Suprapubic skin (tissue), 4 donors: ENCODE measurements at regions not wholly inside any gene's neighbourhood (a gene's known extent, or its start where the extent isn't known, plus 50 kb on each side); places are given as distances from the start of the nearest gene placed in this dataset.

ENCODE experiments used
- DNase-seq, 2 donors: peaks; one replicate each; pipeline ENCODE4 v3.0.0-alpha.2; 2019; ENCODE audit warnings: low spot score in 2 of 2
- H3K27ac ChIP-seq: fragments of 200-600 bp; sonication (generic); one replicate; pipeline ENCODE4 v1.5.1; 2019
- H3K27me3 ChIP-seq: fragments of 200-600 bp; sonication (generic); one replicate; pipeline ENCODE4 v1.5.1; 2019
- H3K36me3 ChIP-seq: fragments of 200-600 bp; sonication (generic); one replicate; pipeline ENCODE4 v1.5.1; 2019
- H3K4me1 ChIP-seq: fragments of 200-600 bp; sonication (generic); one replicate; pipeline ENCODE4 v1.5.1; 2019
- H3K4me3 ChIP-seq: fragments of 200-600 bp; sonication (generic); one replicate; pipeline ENCODE4 v1.5.1; 2019; ENCODE audit warnings: mild to moderate bottlenecking
- H3K9me3 ChIP-seq: fragments of 200-600 bp; sonication (generic); one replicate; pipeline ENCODE4 v1.5.1; 2019
- CTCF ChIP-seq, 2 donors: fragments of 200-600 bp in 1 of 2; fragments of 450-650 bp in 1 of 2; sonication (generic) in 1 of 2; IDR thresholded peaks; one replicate each; pipeline ENCODE4 v1.5.1; 2016 to 2019; ENCODE audit warnings: antibody characterized with exemption in 2 of 2, mild to moderate bottlenecking in 1 of 2, moderate library complexity in 1 of 2
- EP300 ChIP-seq: sonication (generic); formaldehyde crosslinking; IDR thresholded peaks from one replicate; pipeline ENCODE4 v1.6.1; 2017; ENCODE audit warnings: antibody characterized with exemption
- POLR2A ChIP-seq, 2 donors: fragments of 450-650 bp; IDR thresholded peaks; one replicate each; pipeline ENCODE4 v1.6.1; 2017; ENCODE audit warnings: antibody characterized with exemption in 2 of 2, mild to moderate bottlenecking in 2 of 2, moderate library complexity in 2 of 2
- POLR2AphosphoS5 ChIP-seq, 3 donors: sonication (generic); formaldehyde crosslinking; IDR thresholded peaks; one replicate each; pipeline ENCODE4 v1.6.1; 2017; ENCODE audit warnings: antibody characterized with exemption in 3 of 3
- WGBS: methylation state at CpG from one replicate; pipeline ENCODE4 v1.1.5; 2018; 5-methylcytosine and 5-hydroxymethylcytosine counted together

GRCh38 chr2:55112229-55113031 lies 62.2 kb upstream of the RTN4 start:
- H3K36me3 ChIP-seq: no peaks in the 10 kb centered on the region
- DNase-seq: peak; percentile 83 to 87
- H3K4me1 ChIP-seq: peaks cover 20% of the 10 kb centered on the region
- TF ChIP-seq POLR2AphosphoS5 (IDR thresholded peaks at IDR 0.05): no peak
- TF ChIP-seq POLR2A (IDR thresholded peaks at IDR 0.05): no peak
- no peak for TF ChIP-seq CTCF (IDR thresholded peaks at IDR 0.05)
- no peak for TF ChIP-seq EP300
- 48% methylated on average over 12 of the region's 13 CpGs for WGBS
- peak overlapping the region; percentile 1 for H3K4me3 ChIP-seq
- H3K27ac ChIP-seq: peak overlapping the region; percentile 73
- H3K9me3 ChIP-seq: no peaks in the 10 kb centered on the region
- H3K27me3 ChIP-seq: no peaks in the 10 kb centered on the region

- DNase-seq: peak; percentile 88 to 89
- TF ChIP-seq POLR2AphosphoS5 (IDR thresholded peaks at IDR 0.05) (peak in 1 of 3 donors; percentile 68), CTCF (IDR thresholded peaks at IDR 0.05) (no peak)
These were observed 61.4 kb upstream of the RTN4 start for GRCh38 chr2:55111570-55112228.

GRCh38 chr2:55111230-55111569 lies 60.9 kb upstream of the RTN4 start:
- TF ChIP-seq POLR2A (IDR thresholded peaks at IDR 0.05) (no peak), EP300 (no peak), POLR2AphosphoS5 (IDR thresholded peaks at IDR 0.05) (no peak), CTCF (IDR thresholded peaks at IDR 0.05) (no peak)
- peak overlapping the region; percentile 73 for H3K27ac ChIP-seq
- H3K4me1 ChIP-seq: peaks cover 20% of the 10 kb centered on the region
- WGBS: 85% methylated on average over 4 of the region's 4 CpGs
- H3K27me3 ChIP-seq: no peaks in the 10 kb centered on the region
- no peaks in the 10 kb centered on the region for H3K9me3 ChIP-seq
- no peaks in the 10 kb centered on the region for H3K36me3 ChIP-seq
- H3K4me3 ChIP-seq: no peak overlapping the region
- DNase-seq: no peak

More at GRCh38 chr2:55111570-55112228, 61.4 kb upstream of the RTN4 start:
- no peak overlapping the region for H3K4me3 ChIP-seq
- no peaks in the 10 kb centered on the region for H3K27me3 ChIP-seq
- 69% methylated on average over 11 of the region's 11 CpGs for WGBS
- peaks cover 20% of the 10 kb centered on the region for H3K4me1 ChIP-seq
- peak overlapping the region; percentile 73 for H3K27ac ChIP-seq
- no peaks in the 10 kb centered on the region for H3K9me3 ChIP-seq
- H3K36me3 ChIP-seq: no peaks in the 10 kb centered on the region

- H3K4me1 ChIP-seq: peaks cover 20% of the 10 kb centered on the region
- DNase-seq: no peak
- H3K27ac ChIP-seq: no peak overlapping the region
- TF ChIP-seq POLR2AphosphoS5 (IDR thresholded peaks at IDR 0.05): no peak
- TF ChIP-seq CTCF (IDR thresholded peaks at IDR 0.05): no peak
- TF ChIP-seq EP300: no peak
- TF ChIP-seq POLR2A (IDR thresholded peaks at IDR 0.05): no peak
- 66% methylated on average over 2 of the region's 2 CpGs for WGBS
- no peak overlapping the region for H3K4me3 ChIP-seq
- H3K27me3 ChIP-seq: no peaks in the 10 kb centered on the region
- H3K9me3 ChIP-seq: no peaks in the 10 kb centered on the region
- H3K36me3 ChIP-seq: no peaks in the 10 kb centered on the region
These were observed 59.1 kb upstream of the RTN4 start for GRCh38 chr2:55109219-55109891.
